ENCODE measurements at regions not wholly inside any gene's neighbourhood (a gene's known extent, or its start where the extent isn't known, plus 50 kb on each side); places are given as distances from the start of the nearest gene placed in this dataset.

DNA sequence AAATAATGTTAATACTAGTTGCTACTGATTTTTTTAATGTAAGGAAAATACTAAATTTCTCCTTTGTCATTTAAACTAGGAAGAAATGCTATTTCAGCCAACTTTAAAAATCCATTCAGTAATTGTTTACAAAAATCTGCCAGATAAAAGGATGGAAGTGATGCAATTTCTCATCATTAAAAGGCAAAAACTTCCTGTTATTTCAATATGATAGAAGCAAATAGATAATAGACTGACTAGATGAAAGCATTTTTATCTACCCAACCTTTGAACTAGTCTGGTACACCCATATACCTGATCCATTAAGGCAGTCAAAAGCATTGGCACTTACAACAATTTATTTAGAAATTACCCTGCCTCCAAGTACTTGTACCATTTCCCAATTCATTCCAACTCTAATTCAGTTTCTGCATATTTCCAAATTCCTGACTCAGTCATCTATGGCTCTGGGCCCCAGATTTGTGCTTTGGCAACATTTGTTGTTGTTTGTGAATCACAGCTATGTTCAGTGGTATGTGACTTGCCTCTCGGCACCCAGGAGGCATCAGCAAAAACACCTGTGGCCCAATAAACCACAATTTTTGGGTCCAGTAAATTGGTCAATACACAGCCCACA is 482.6 kb upstream of the SEMA3A start:
- H3K4me3 Mint-ChIP-seq, result no peak overlapping the region
- no peaks in the 10 kb centered on the region for H3K27me3 Mint-ChIP-seq (ENCODE audit: low read depth, poor library complexity)
- H3K9me3 Mint-ChIP-seq, result no peaks in the 10 kb centered on the region
- H3K4me1 Mint-ChIP-seq, result peaks cover 4% of the 10 kb centered on the region
- no peaks in the 10 kb centered on the region for H3K36me3 Mint-ChIP-seq (ENCODE audit: low read depth)
- no peak for DNase-seq
- TF ChIP-seq, protein P1, sequence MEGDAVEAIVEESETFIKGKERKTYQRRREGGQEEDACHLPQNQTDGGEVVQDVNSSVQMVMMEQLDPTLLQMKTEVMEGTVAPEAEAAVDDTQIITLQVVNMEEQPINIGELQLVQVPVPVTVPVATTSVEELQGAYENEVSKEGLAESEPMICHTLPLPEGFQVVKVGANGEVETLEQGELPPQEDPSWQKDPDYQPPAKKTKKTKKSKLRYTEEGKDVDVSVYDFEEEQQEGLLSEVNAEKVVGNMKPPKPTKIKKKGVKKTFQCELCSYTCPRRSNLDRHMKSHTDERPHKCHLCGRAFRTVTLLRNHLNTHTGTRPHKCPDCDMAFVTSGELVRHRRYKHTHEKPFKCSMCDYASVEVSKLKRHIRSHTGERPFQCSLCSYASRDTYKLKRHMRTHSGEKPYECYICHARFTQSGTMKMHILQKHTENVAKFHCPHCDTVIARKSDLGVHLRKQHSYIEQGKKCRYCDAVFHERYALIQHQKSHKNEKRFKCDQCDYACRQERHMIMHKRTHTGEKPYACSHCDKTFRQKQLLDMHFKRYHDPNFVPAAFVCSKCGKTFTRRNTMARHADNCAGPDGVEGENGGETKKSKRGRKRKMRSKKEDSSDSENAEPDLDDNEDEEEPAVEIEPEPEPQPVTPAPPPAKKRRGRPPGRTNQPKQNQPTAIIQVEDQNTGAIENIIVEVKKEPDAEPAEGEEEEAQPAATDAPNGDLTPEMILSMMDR (IDR thresholded peaks at IDR 0.05), result no peak
- H3K27ac Mint-ChIP-seq, result no peak overlapping the region

DNA sequence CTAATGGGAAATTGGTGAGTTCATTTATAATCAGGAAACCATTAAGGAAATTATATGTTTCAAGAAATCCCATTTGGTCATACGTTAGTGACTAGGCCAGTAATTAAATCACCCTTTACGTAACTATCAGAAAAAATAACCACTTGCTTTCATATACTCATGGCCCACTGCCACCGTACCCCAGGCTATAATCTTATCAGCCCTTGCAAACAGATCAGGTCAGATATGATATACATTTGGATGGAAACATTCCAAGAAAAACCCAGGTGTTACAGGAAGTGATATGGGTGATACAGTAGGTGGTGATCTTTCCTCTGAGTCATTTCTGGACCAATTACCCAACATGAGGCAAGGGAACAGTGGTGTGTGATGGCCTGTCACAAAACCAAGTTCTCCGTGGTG is 481.0 kb upstream of the SEMA3A start:
- Mint-ChIP-seq H3K9me3 (no peaks in the 10 kb centered on the region), H3K27me3 (ENCODE audit: low read depth, poor library complexity) (no peaks in the 10 kb centered on the region), H3K36me3 (ENCODE audit: low read depth) (no peaks in the 10 kb centered on the region), H3K4me3 (no peak overlapping the region), H3K4me1 (no peaks in the 10 kb centered on the region), H3K27ac (no peak overlapping the region)
- TF ChIP-seq, protein P1 (IDR thresholded peaks at IDR 0.05), result no peak
- DNase-seq, result no peak

DNA sequence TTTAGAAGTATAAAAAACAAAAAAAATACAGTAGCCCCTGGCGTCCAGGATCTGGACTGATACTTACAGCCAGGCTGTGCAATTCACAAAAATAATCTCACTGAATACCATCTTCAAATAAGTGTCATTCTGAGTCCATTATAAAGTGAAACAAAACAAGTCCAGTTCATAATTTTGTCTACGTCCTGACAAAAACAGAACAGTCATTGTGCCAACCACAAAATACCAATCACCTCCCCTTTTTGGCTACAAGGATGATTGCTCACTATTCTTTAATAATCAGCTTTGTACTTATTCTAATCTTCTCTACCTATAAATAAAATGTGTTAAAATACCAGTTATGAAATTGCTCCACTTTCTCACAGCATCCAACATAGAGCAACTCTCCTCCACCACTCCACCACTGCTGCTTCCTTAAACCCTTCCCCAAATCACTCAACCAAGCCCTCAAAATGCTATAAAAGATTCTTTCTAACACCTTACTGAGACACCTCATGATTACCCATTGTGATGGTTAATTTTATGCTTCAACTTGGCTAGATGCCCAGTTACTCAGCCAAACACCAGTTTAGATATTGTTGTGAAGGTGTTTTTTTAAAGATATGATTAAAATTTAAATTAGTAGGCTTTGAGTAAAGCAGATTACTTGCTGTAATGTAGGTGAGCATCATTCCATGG is 479.8 kb upstream of the SEMA3A start:
- Mint-ChIP-seq H3K9me3 (no peaks in the 10 kb centered on the region), H3K4me1 (no peaks in the 10 kb centered on the region), H3K27me3 (ENCODE audit: low read depth, poor library complexity) (no peaks in the 10 kb centered on the region), H3K27ac (no peak overlapping the region), H3K4me3 (no peak overlapping the region), H3K36me3 (ENCODE audit: low read depth) (no peaks in the 10 kb centered on the region)
- TF ChIP-seq, protein P1 (IDR thresholded peaks at IDR 0.05), result no peak
- DNase-seq, result no peak

DNA sequence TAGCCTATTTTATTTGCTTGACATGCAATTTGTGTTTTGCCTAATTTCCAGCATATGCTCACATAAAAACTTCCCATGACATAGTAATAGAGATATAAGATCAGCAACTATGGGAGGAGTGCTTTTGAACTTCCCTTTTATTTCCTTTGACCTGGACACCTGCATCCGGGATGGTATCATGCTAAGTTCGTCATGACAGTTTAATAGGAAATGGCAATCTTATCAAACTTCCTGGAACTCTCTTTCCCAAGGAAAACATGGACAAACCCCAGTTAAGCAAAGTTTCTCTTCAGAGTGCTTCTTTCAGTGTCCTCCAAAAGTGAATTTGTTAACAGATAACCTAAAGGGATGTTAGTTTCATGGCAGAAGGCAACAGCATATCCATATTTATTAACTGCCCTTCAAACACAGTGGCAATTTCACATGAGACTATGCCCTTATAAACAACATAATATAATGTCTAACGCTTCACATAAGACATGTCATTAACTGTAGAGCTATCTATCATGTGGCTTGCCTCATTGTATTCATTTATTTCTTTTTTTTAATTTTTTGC is 474.7 kb upstream of the SEMA3A start:
- Mint-ChIP-seq H3K9me3 (no peaks in the 10 kb centered on the region), H3K27ac (no peak overlapping the region), H3K4me1 (no peaks in the 10 kb centered on the region), H3K27me3 (ENCODE audit: low read depth, poor library complexity) (no peaks in the 10 kb centered on the region), H3K4me3 (no peak overlapping the region), H3K36me3 (ENCODE audit: low read depth) (no peaks in the 10 kb centered on the region)
- DNase-seq, result no peak
- TF ChIP-seq, protein P1 (IDR thresholded peaks at IDR 0.05), result no peak

DNA sequence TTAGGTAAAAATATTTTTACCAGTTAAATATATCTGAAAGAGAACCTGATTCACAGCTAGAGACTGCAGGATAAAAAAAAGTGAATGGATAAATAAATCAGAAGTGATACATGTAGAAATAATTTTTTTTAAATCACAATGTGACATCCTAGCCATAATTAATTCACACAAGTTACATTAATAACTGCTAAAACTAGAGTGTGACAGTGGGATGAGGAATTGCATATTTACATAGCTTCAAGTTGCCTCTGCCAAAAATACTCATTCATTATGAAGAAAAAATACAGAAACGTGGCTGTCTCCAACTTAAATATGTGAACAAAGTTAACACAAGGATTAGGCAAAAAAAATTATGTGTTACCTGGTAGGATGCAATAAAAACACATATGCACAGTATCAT is 473.5 kb upstream of the SEMA3A start:
- H3K4me1 Mint-ChIP-seq, result no peaks in the 10 kb centered on the region
- H3K27ac Mint-ChIP-seq, result no peak overlapping the region
- no peaks in the 10 kb centered on the region for H3K9me3 Mint-ChIP-seq
- H3K27me3 Mint-ChIP-seq (ENCODE audit: low read depth, poor library complexity), result no peaks in the 10 kb centered on the region
- no peak for DNase-seq
- H3K36me3 Mint-ChIP-seq (ENCODE audit: low read depth), result no peaks in the 10 kb centered on the region
- TF ChIP-seq, protein P1 (IDR thresholded peaks at IDR 0.05), result no peak
- H3K4me3 Mint-ChIP-seq, result no peak overlapping the region

DNA sequence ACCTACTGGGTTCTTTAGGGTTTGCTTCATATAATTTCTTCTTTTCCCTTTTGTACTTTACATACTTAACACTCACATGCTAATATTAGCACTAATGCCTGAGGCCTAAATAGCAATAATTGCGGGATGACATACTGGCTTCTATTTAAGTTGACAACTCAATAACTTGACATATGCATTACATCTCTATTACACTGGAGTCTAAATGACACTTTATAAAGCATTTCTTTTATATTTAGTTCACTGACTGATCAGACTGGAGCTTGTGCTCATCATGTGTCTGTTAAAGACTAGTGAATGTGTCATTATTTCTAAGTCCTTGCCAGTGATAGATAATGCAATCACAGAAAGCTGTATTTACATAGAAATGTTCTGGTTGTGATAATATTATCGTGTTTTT is 472.1 kb upstream of the SEMA3A start:
- TF ChIP-seq, protein P1 (IDR thresholded peaks at IDR 0.05), result no peak
- H3K4me1 Mint-ChIP-seq, result no peaks in the 10 kb centered on the region
- no peaks in the 10 kb centered on the region for H3K36me3 Mint-ChIP-seq (ENCODE audit: low read depth)
- no peak overlapping the region for H3K4me3 Mint-ChIP-seq
- no peak for DNase-seq
- H3K9me3 Mint-ChIP-seq, result no peaks in the 10 kb centered on the region
- peaks cover 3% of the 10 kb centered on the region for H3K27me3 Mint-ChIP-seq (ENCODE audit: low read depth, poor library complexity)
- no peak overlapping the region for H3K27ac Mint-ChIP-seq

All from nephron progenitor cell (in vitro differentiated cells).